ENCODE measurements at regions not wholly inside any gene's neighbourhood (a gene's known extent, or its start where the extent isn't known, plus 50 kb on each side); places are given as distances from the start of the nearest gene placed in this dataset.

DNA sequence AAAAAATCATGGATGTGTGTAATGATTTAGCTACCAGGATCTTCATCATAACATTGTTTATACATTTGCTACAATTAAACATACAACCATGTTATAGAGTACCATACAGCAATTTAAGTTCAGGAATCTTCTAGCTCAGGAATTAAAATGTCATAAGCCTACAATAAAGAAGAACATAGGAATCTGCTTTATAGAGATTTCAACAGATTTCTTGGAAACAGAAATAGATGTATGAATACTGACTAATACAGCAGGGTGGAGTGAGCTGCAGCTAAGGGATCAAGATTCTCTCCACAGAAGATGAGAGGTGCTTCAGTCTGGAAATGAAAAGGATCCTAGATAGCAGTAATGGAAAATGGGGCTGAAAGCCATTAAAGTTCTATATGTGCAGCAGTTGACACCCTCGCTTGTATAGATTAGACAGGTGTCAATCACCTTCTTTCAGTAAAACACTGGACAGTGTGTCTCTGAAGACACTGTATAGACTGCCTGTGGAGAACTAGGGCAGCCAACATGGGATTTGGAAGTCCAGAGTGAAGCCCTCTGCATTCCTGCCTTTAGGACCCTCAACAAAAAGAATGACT is 73.9 kb downstream of the DNTTIP2 start (continued):
- TF ChIP-seq, protein P1, sequence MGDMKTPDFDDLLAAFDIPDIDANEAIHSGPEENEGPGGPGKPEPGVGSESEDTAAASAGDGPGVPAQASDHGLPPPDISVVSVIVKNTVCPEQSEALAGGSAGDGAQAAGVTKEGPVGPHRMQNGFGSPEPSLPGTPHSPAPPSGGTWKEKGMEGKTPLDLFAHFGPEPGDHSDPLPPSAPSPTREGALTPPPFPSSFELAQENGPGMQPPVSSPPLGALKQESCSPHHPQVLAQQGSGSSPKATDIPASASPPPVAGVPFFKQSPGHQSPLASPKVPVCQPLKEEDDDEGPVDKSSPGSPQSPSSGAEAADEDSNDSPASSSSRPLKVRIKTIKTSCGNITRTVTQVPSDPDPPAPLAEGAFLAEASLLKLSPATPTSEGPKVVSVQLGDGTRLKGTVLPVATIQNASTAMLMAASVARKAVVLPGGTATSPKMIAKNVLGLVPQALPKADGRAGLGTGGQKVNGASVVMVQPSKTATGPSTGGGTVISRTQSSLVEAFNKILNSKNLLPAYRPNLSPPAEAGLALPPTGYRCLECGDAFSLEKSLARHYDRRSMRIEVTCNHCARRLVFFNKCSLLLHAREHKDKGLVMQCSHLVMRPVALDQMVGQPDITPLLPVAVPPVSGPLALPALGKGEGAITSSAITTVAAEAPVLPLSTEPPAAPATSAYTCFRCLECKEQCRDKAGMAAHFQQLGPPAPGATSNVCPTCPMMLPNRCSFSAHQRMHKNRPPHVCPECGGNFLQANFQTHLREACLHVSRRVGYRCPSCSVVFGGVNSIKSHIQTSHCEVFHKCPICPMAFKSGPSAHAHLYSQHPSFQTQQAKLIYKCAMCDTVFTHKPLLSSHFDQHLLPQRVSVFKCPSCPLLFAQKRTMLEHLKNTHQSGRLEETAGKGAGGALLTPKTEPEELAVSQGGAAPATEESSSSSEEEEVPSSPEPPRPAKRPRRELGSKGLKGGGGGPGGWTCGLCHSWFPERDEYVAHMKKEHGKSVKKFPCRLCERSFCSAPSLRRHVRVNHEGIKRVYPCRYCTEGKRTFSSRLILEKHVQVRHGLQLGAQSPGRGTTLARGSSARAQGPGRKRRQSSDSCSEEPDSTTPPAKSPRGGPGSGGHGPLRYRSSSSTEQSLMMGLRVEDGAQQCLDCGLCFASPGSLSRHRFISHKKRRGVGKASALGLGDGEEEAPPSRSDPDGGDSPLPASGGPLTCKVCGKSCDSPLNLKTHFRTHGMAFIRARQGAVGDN (IDR thresholded peaks at IDR 0.05) = no peak
- no peak for TF ChIP-seq MTA2 (IDR thresholded peaks at IDR 0.05; ENCODE audit: low read depth)
- TF ChIP-seq YBX1 (IDR thresholded peaks at IDR 0.05) = no peak
- no peak for TF ChIP-seq POLR2AphosphoS2 (IDR thresholded peaks at IDR 0.05; ENCODE audit: low read depth, low read length)
- TF ChIP-seq SREBF1 (IDR thresholded peaks at IDR 0.05; ENCODE audit: low read length) = no peak
- no peak for TF ChIP-seq TCF12 (IDR thresholded peaks at IDR 0.05; ENCODE audit: low read depth, low read length)
- TF ChIP-seq CHD2 (IDR thresholded peaks at IDR 0.05; ENCODE audit: borderline replicate concordance, low read depth, low read length) = no peak
- no peak for TF ChIP-seq WRNIP1 (IDR thresholded peaks at IDR 0.05; ENCODE audit: borderline replicate concordance, low read depth, low read length)
- no peak for TF ChIP-seq FOXK2 (IDR thresholded peaks at IDR 0.05)
- no peak for TF ChIP-seq STAT3 (IDR thresholded peaks at IDR 0.05; ENCODE audit: low read depth, low read length)
- TF ChIP-seq, protein P2, sequence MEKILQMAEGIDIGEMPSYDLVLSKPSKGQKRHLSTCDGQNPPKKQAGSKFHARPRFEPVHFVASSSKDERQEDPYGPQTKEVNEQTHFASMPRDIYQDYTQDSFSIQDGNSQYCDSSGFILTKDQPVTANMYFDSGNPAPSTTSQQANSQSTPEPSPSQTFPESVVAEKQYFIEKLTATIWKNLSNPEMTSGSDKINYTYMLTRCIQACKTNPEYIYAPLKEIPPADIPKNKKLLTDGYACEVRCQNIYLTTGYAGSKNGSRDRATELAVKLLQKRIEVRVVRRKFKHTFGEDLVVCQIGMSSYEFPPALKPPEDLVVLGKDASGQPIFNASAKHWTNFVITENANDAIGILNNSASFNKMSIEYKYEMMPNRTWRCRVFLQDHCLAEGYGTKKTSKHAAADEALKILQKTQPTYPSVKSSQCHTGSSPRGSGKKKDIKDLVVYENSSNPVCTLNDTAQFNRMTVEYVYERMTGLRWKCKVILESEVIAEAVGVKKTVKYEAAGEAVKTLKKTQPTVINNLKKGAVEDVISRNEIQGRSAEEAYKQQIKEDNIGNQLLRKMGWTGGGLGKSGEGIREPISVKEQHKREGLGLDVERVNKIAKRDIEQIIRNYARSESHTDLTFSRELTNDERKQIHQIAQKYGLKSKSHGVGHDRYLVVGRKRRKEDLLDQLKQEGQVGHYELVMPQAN (conservative IDR thresholded peaks at IDR 0.05) = no peak
- TF ChIP-seq BACH1 (IDR thresholded peaks at IDR 0.05; ENCODE audit: borderline replicate concordance) = no peak
- no peak for TF ChIP-seq MTA3 (IDR thresholded peaks at IDR 0.05; ENCODE audit: borderline replicate concordance, low read length)
- TF ChIP-seq BRCA1 (IDR thresholded peaks at IDR 0.05; ENCODE audit: low read depth, low read length) = no peak

Data from GM12878 (cell line).